Prostate gland (tissue), 2 donors: ENCODE measurements at regions not wholly inside any gene's neighbourhood (a gene's known extent, or its start where the extent isn't known, plus 50 kb on each side); places are given as distances from the start of the nearest gene placed in this dataset.

ENCODE experiments used
- DNase-seq: peaks from one replicate; pipeline ENCODE4 v3.0.0-alpha.2; 2019; ENCODE audit warnings: low spot score
- H3K27ac ChIP-seq, 2 donors: fragments of 200-600 bp; sonication (generic); 2 replicates each; pipeline ENCODE4 v1.5.1; 2017 to 2019
- H3K27me3 ChIP-seq: fragments of 200-600 bp; sonication (generic); replicated peaks from 2 replicates; pipeline ENCODE4 v1.5.1; 2019; ENCODE audit not compliant: insufficient read depth
- H3K36me3 ChIP-seq, 2 donors: fragments of 200-600 bp; sonication (generic); 1 replicate in 1 of 2; 2 replicates in 1 of 2; pipeline versions ENCODE4 v1.5.1 to v1.8.1; 2017 to 2019
- H3K4me1 ChIP-seq: fragments of 200-600 bp; sonication (generic); replicated peaks from 2 replicates; pipeline ENCODE4 v1.5.1; 2019
- H3K4me3 ChIP-seq, 2 donors: fragments of 200-600 bp; sonication (generic); 2 replicates each; pipeline ENCODE4 v1.5.1; 2017 to 2019
- H3K9me3 ChIP-seq: fragments of 200-600 bp; sonication (generic); 2 replicates; pipeline ENCODE4 v1.5.1; 2017
- CTCF ChIP-seq, 4 experiments: fragments of 200-600 bp in 2 of 4; fragments of 450-650 bp in 2 of 4; sonication (generic) in 2 of 4; IDR thresholded peaks; 1 replicate in 3 of 4; 2 replicates in 1 of 4; pipeline ENCODE4 v1.5.1; 2016 to 2019; ENCODE audit warnings: antibody characterized with exemption in 4 of 4, mild to moderate bottlenecking in 2 of 4, moderate library complexity in 2 of 4
- POLR2A ChIP-seq: fragments of 450-650 bp; IDR thresholded peaks from one replicate; pipeline ENCODE4 v1.6.1; 2016; ENCODE audit warnings: antibody characterized with exemption, mild to moderate bottlenecking
- POLR2AphosphoS5 ChIP-seq: sonication (generic); formaldehyde crosslinking; IDR thresholded peaks from one replicate; pipeline ENCODE4 v1.6.1; 2017; ENCODE audit warnings: antibody characterized with exemption
- WGBS: methylation state at CpG from one replicate; pipeline ENCODE4 v1.1.5; 2018; 5-methylcytosine and 5-hydroxymethylcytosine counted together
- intact Hi-C: fragments of 100-400 bp; cut with DNase I; formaldehyde crosslinking; loops from one replicate; pipeline ENCODE4 v1.14.2; 2022

- Histone ChIP-seq H3K4me1 (no peaks in the 10 kb centered on the region), H3K36me3 (no peaks in the 10 kb centered on the region), H3K9me3 (no peaks in the 10 kb centered on the region), H3K27me3 (no peaks in the 10 kb centered on the region), H3K27ac (no peak overlapping the region), H3K4me3 (no peak overlapping the region)
- DNase-seq, result no peak
- TF ChIP-seq POLR2A, result no peak
- TF ChIP-seq POLR2AphosphoS5, result no peak
- no peak for TF ChIP-seq CTCF (IDR thresholded peaks at IDR 0.05)
- intact Hi-C loops, result no loop called here
These were observed 820.7 kb upstream of the INTU start for GRCh38 chr4:126812076-126812475.

- H3K27ac ChIP-seq, result no peak overlapping the region
- no peaks in the 10 kb centered on the region for H3K4me1 ChIP-seq
- WGBS, result 92% methylated on average over 1 of the region's 1 CpG
- no peak overlapping the region for H3K4me3 ChIP-seq
- no peak for TF ChIP-seq POLR2AphosphoS5
- TF ChIP-seq POLR2A, result no peak
- no peaks in the 10 kb centered on the region for H3K9me3 ChIP-seq
- no peaks in the 10 kb centered on the region for H3K36me3 ChIP-seq
- no peaks in the 10 kb centered on the region for H3K27me3 ChIP-seq
- intact Hi-C loops, result no loop called here
- DNase-seq, result no peak
These were observed 812.1 kb upstream of the INTU start for GRCh38 chr4:126820631-126821030.

- intact Hi-C loops, result no loop called here
- H3K4me1 ChIP-seq, result no peaks in the 10 kb centered on the region
- no peaks in the 10 kb centered on the region for H3K36me3 ChIP-seq
- no peaks in the 10 kb centered on the region for H3K27me3 ChIP-seq
- no peaks in the 10 kb centered on the region for H3K9me3 ChIP-seq
- H3K4me3 ChIP-seq, result no peak overlapping the region
- H3K27ac ChIP-seq, result no peak overlapping the region
- DNase-seq, result no peak
- TF ChIP-seq CTCF (IDR thresholded peaks at IDR 0.05) (no peak), POLR2A (no peak), POLR2AphosphoS5 (no peak)
- 83% methylated on average over 1 of the region's 1 CpG for WGBS
These were observed 811.6 kb upstream of the INTU start for GRCh38 chr4:126821152-126821551.

- TF ChIP-seq POLR2AphosphoS5, result no peak
- TF ChIP-seq POLR2A, result no peak
- no peak for TF ChIP-seq CTCF (IDR thresholded peaks at IDR 0.05)
- intact Hi-C loops, result no loop called here
- no peak overlapping the region for H3K4me3 ChIP-seq
- H3K4me1 ChIP-seq, result no peaks in the 10 kb centered on the region
- WGBS, result 64% methylated on average over 3 of the region's 3 CpGs
- no peaks in the 10 kb centered on the region for H3K36me3 ChIP-seq
- DNase-seq, result no peak
- H3K27ac ChIP-seq, result no peak overlapping the region
- H3K27me3 ChIP-seq, result no peaks in the 10 kb centered on the region
- no peaks in the 10 kb centered on the region for H3K9me3 ChIP-seq
These were observed 807.7 kb upstream of the INTU start for GRCh38 chr4:126825083-126825482.

GRCh38 chr4:126827669-126828068 is 805.1 kb upstream of the INTU start:
- WGBS, result 70% methylated on average over 2 of the region's 2 CpGs
- Histone ChIP-seq H3K9me3 (no peaks in the 10 kb centered on the region), H3K27me3 (no peaks in the 10 kb centered on the region), H3K4me1 (no peaks in the 10 kb centered on the region), H3K27ac (no peak overlapping the region), H3K4me3 (no peak overlapping the region), H3K36me3 (no peaks in the 10 kb centered on the region)
- TF ChIP-seq POLR2AphosphoS5, result no peak
- TF ChIP-seq POLR2A, result no peak
- no peak for TF ChIP-seq CTCF (IDR thresholded peaks at IDR 0.05)
- intact Hi-C loops, result no loop called here
- no peak for DNase-seq
